IMR-90 (cell line): ENCODE measurements at regions not wholly inside any gene's neighbourhood (a gene's known extent, or its start where the extent isn't known, plus 50 kb on each side); places are given as distances from the start of the nearest gene placed in this dataset.

Experiments used
- ATAC-seq: fragments of 200-7000 bp; cut with Tn5 transposase; 2 replicates; pipeline ENCODE4 v1.9.1; 2020; ENCODE audit warnings: low read depth, mild to moderate bottlenecking, moderate library complexity
- BruUV-seq: library from RNA; stranded (reverse); fragments of 400-500 nt; replicated peaks from 2 replicates; lab custom pipeline; 2021; lab: Mats Ljungman, UMichigan
- CTCF ChIA-PET: fragments of 300-600 bp; formaldehyde crosslinking; extraction: SDS; loops from one replicate; lab custom pipeline; 2021; ENCODE audit warnings: antibody characterized with exemption; lab: Yijun Ruan, JAX
- POLR2A ChIA-PET: fragments of 300-600 bp; sonication (Branson Sonifier 250); formaldehyde crosslinking; loops from one replicate; lab custom pipeline; 2022; ENCODE audit warnings: antibody characterized with exemption; ENCODE audit not compliant: unreplicated experiment; lab: Charles Lee
- DNase-seq: peaks from one replicate; pipeline ENCODE4 v3.0.0; 2013
- H2AFZ ChIP-seq: replicated peaks from 2 replicates; pipeline ENCODE3; 2013; ENCODE audit warnings: low read length, mild to moderate bottlenecking; ENCODE audit not compliant: poor library complexity
- H2AK5ac ChIP-seq: 2 replicates; pipeline ENCODE4 v1.6.1; 2013; ENCODE audit warnings: low read depth, low read length, inconsistent platforms
- H2AK9ac ChIP-seq: replicated peaks from 2 replicates; pipeline ENCODE3; 2013; ENCODE audit warnings: mild to moderate bottlenecking, low read depth, low read length, moderate library complexity; ENCODE audit not compliant: poor library complexity
- H2BK120ac ChIP-seq: 2 replicates; pipeline ENCODE4 v1.6.1; 2013; ENCODE audit warnings: low read depth, low read length, inconsistent platforms
- H2BK15ac ChIP-seq: 3 replicates; pipeline ENCODE4 v1.6.1; 2013; ENCODE audit warnings: low read depth, low read length, inconsistent platforms
- H2BK20ac ChIP-seq: 2 replicates; pipeline ENCODE4 v1.6.1; 2013; ENCODE audit warnings: low read depth, mild to moderate bottlenecking, inconsistent platforms, low read length, moderate library complexity
- H2BK5ac ChIP-seq: 2 replicates; pipeline ENCODE4 v1.6.1; 2013; ENCODE audit warnings: mild to moderate bottlenecking, low read depth, low read length, inconsistent platforms; ENCODE audit not compliant: poor library complexity, severe bottlenecking
- H3K14ac ChIP-seq: replicated peaks from 2 replicates; pipeline ENCODE4 v1.6.1; 2013; ENCODE audit warnings: low read depth, low read length, inconsistent platforms
- H3K18ac ChIP-seq: 2 replicates; pipeline ENCODE4 v1.6.1; 2013; ENCODE audit warnings: low read depth, low read length, control low read depth
- H3K23ac ChIP-seq: 2 replicates; pipeline ENCODE4 v1.6.1; 2013; ENCODE audit warnings: low read depth, low read length, inconsistent platforms
- H3K27ac ChIP-seq: 2 replicates; pipeline ENCODE4 v1.5.1; 2013; ENCODE audit warnings: mild to moderate bottlenecking, control low read depth, low read length; ENCODE audit not compliant: insufficient read depth
- H3K27me3 ChIP-seq: 2 replicates; pipeline ENCODE4 v1.6.1; 2013; ENCODE audit warnings: low read length; ENCODE audit not compliant: control insufficient read depth, insufficient read depth
- H3K36me3 ChIP-seq: 2 replicates; pipeline ENCODE4 v1.6.1; 2013; ENCODE audit warnings: low read length, mixed read lengths; ENCODE audit not compliant: control insufficient read depth, insufficient read depth
- H3K4ac ChIP-seq: 2 replicates; pipeline ENCODE4 v1.6.1; 2013; ENCODE audit warnings: low read depth, low read length, inconsistent platforms
- H3K4me1 ChIP-seq: 2 replicates; pipeline ENCODE4 v1.6.1; 2013; ENCODE audit warnings: low read length, mixed read lengths; ENCODE audit not compliant: control insufficient read depth, insufficient read depth
- H3K4me2 ChIP-seq: 2 replicates; pipeline ENCODE4 v1.6.1; 2013; ENCODE audit warnings: low read depth, mild to moderate bottlenecking, control low read depth, low read length, moderate library complexity
- H3K4me3 ChIP-seq: 2 replicates; pipeline ENCODE4 v1.5.1; 2013; ENCODE audit warnings: low read depth, mild to moderate bottlenecking, control low read depth, low read length, moderate library complexity; ENCODE audit not compliant: insufficient read depth
- H3K56ac ChIP-seq: 2 replicates; pipeline ENCODE4 v1.6.1; 2013; ENCODE audit warnings: low read length, inconsistent platforms; ENCODE audit not compliant: insufficient read depth; ENCODE audit errors: extremely low read depth
- H3K79me1 ChIP-seq, 2 experiments: 2 replicates each; pipeline ENCODE4 v1.6.1; 2013; ENCODE audit warnings: low read length in 2 of 2, inconsistent platforms in 1 of 2, low read depth in 1 of 2
- H3K9ac ChIP-seq: 2 replicates; pipeline ENCODE4 v1.6.1; 2013; ENCODE audit warnings: low read depth, low read length, control low read depth
- H3K9me1 ChIP-seq: 2 replicates; pipeline ENCODE4 v1.6.1; 2013; ENCODE audit warnings: low read length, inconsistent platforms; ENCODE audit not compliant: insufficient read depth
- H3K9me3 ChIP-seq: 2 replicates; pipeline ENCODE4 v1.6.1; 2013; ENCODE audit warnings: low read length; ENCODE audit not compliant: control insufficient read depth, insufficient read depth
- H4K20me1 ChIP-seq: 2 replicates; pipeline ENCODE4 v1.6.1; 2013; ENCODE audit warnings: low read length, inconsistent platforms; ENCODE audit not compliant: insufficient read depth
- H4K5ac ChIP-seq: 2 replicates; pipeline ENCODE4 v1.6.1; 2013; ENCODE audit warnings: mild to moderate bottlenecking, low read depth, low read length, control low read depth
- H4K8ac ChIP-seq, 2 experiments: 2 replicates each; pipeline ENCODE4 v1.6.1; 2013; ENCODE audit warnings: low read depth in 2 of 2, low read length in 2 of 2, control low read depth in 1 of 2, inconsistent platforms in 1 of 2
- H4K91ac ChIP-seq: 2 replicates; pipeline ENCODE4 v1.6.1; 2013; ENCODE audit warnings: low read depth, low read length, inconsistent platforms; ENCODE audit not compliant: insufficient read depth
- BHLHE40 ChIP-seq: fragments of 150-350 bp; IDR thresholded peaks from 2 replicates; pipeline ENCODE4 v1.6.1; 2016; ENCODE audit warnings: mild to moderate bottlenecking, low read depth, low read length
- CEBPB ChIP-seq: IDR thresholded peaks from 2 replicates; pipeline ENCODE4 v1.6.1; 2012; ENCODE audit warnings: low read depth, low read length, improper control_type of control experiment
- CHD1 ChIP-seq: IDR thresholded peaks from 2 replicates; pipeline ENCODE4 v1.6.1; 2012; ENCODE audit warnings: low read depth, low read length, improper control_type of control experiment
- CTCF ChIP-seq: conservative IDR thresholded peaks from 2 replicates; pipeline ENCODE4 v1.5.1; 2012; ENCODE audit warnings: mild to moderate bottlenecking, low read depth, low read length, improper control_type of control experiment
- ELK1 ChIP-seq: fragments of 150-350 bp; IDR thresholded peaks from 2 replicates; pipeline ENCODE4 v1.6.1; 2016; ENCODE audit warnings: low read depth, mild to moderate bottlenecking, low read length, moderate library complexity, borderline replicate concordance
- MXI1 ChIP-seq: IDR thresholded peaks from 2 replicates; pipeline ENCODE4 v1.6.1; 2012; ENCODE audit warnings: low read depth, mild to moderate bottlenecking, low read length, moderate library complexity, borderline replicate concordance
- NFE2L2 ChIP-seq: fragments of 150-350 bp; IDR thresholded peaks from 2 replicates; pipeline ENCODE4 v1.6.1; 2016; ENCODE audit warnings: low read depth, mild to moderate bottlenecking, low read length
- POLR2A ChIP-seq: IDR thresholded peaks from 2 replicates; pipeline ENCODE4 v1.6.1; 2012; ENCODE audit warnings: mild to moderate bottlenecking, low read depth, low read length
- RAD21 ChIP-seq: IDR thresholded peaks from 2 replicates; pipeline ENCODE4 v1.6.1; 2012; ENCODE audit warnings: low read length, improper control_type of control experiment
- RFX5 ChIP-seq: IDR thresholded peaks from 2 replicates; pipeline ENCODE4 v1.8.0; 2012; ENCODE audit warnings: low read depth, mild to moderate bottlenecking, low read length, moderate library complexity
- whole genome bisulfite sequencing, 2 experiments: methylation state at CpG; one replicate each; pipeline versions ENCODE4 v1.1.5 to v1.1.7; 2013; ENCODE audit warnings: missing lambda C conversion rate in 2 of 2; ENCODE audit not compliant: insufficient read length in 1 of 2; ENCODE audit errors: extremely low coverage in 2 of 2; 5-methylcytosine and 5-hydroxymethylcytosine counted together
- dilution Hi-C: fragments of 300-500 bp; cut with HindIII; formaldehyde crosslinking; loops from one replicate; pipeline ENCODE4 v1.14.3; 2018; ENCODE audit warnings: low sequenced_read_pairs; ENCODE audit not compliant: unreplicated experiment
- in situ Hi-C: fragments of 300-500 bp; cut with MboI; formaldehyde crosslinking; loops from 3 replicates; pipeline ENCODE4 v1.14.3; 2019; ENCODE audit warnings: low sequenced_read_pairs, inconsistent platforms, mixed read lengths
- intact Hi-C: fragments of 100-400 bp; cut with micrococcal nuclease; formaldehyde crosslinking; loops from 2 replicates; pipeline ENCODE4 v1.10.0; 2022

DNA sequence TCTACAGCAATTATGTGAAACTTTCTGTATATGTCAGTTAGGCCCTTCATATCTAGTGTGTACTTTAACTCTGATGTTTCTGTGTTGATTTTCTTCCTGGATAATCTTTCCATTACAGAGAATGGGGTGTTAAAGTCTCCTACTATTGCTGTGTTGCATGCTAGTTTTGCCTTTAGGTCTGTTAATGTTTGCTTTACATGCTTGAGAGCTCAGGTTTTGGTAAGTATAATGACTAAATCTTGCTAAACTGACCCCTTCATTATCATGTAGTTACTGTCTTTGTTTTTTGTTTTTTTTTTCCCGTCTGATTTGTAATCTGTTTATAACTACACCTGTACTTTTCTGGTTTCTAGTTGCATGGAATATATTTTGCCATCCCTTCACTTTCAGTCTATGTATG lies 63.6 kb upstream of the UGT2B15 start:
- Histone ChIP-seq H3K27me3 (no peaks in the 10 kb centered on the region), H3K4ac (no peak overlapping the region), H2BK120ac (no peak overlapping the region), H2AK9ac (no peak overlapping the region), H3K9me1 (no peaks in the 10 kb centered on the region), H2BK15ac (no peak overlapping the region), H4K20me1 (no peaks in the 10 kb centered on the region), H4K8ac (no peak overlapping the region), H3K4me2 (no peak overlapping the region), H2BK5ac (no peak overlapping the region), H3K14ac (no peak overlapping the region), H4K5ac (no peak overlapping the region), H3K18ac (no peak overlapping the region), H2AK5ac (no peak overlapping the region), H3K9ac (no peak overlapping the region), H3K4me1 (no peaks in the 10 kb centered on the region), H3K27ac (no peak overlapping the region), H2AFZ (no peak overlapping the region), H3K56ac (no peak overlapping the region), H4K91ac (no peak overlapping the region), H3K36me3 (no peaks in the 10 kb centered on the region), H3K23ac (no peak overlapping the region), H3K79me1 (no peaks in the 10 kb centered on the region), H3K9me3 (no peaks in the 10 kb centered on the region; the same call in 1 of the 2 replicates), H3K4me3 (no peak overlapping the region), H2BK20ac (no peak overlapping the region)
- dilution Hi-C loops: no loop called here
- BruUV-seq: no TSS peak
- no CpG with 5 or more reads among the region's 1 CpG for WGBS, 2 experiments
- DNase-seq (no peak), ATAC-seq (no peak)
- intact Hi-C loops: no loop called here
- POLR2A ChIA-PET: no interaction called here
- no peak for TF ChIP-seq RAD21
- no peak for TF ChIP-seq ELK1
- no peak for TF ChIP-seq MXI1
- TF ChIP-seq CTCF: no peak
- no peak for TF ChIP-seq POLR2A
- no peak for TF ChIP-seq BHLHE40
- no peak for TF ChIP-seq NFE2L2
- TF ChIP-seq CEBPB: no peak
- TF ChIP-seq CHD1: no peak
- TF ChIP-seq RFX5: no peak
- CTCF ChIA-PET: no interaction called here
- in situ Hi-C loops: no loop called here
